CD14-positive monocyte (primary cell): ENCODE measurements at regions not wholly inside any gene's neighbourhood (a gene's known extent, or its start where the extent isn't known, plus 50 kb on each side); places are given as distances from the start of the nearest gene placed in this dataset.

Experiments
- DNase-seq, 3 donors: peaks; one replicate each; pipeline ENCODE4 v3.0.0-alpha.2; 2011 to 2022
- H2AFZ ChIP-seq: 2 replicates; pipeline ENCODE4 v1.6.0; 2012; ENCODE audit warnings: mild to moderate bottlenecking, low read depth, low read length, inconsistent platforms; ENCODE audit not compliant: insufficient read depth, poor library complexity, severe bottlenecking
- H3K27ac ChIP-seq, 2 donors: 1 replicate in 1 of 2; 2 replicates in 1 of 2; pipeline ENCODE4 v1.5.1; 2012 to 2013; ENCODE audit warnings: low read length in 2 of 2, control low read depth in 1 of 2, inconsistent platforms in 1 of 2, low read depth in 1 of 2, mild to moderate bottlenecking in 1 of 2
- H3K27me3 ChIP-seq, 2 donors: one replicate each; pipeline versions ENCODE4 v1.6.0 to v1.6.1; 2011 to 2013; ENCODE audit warnings: low read length in 2 of 2; ENCODE audit not compliant: control insufficient read depth in 2 of 2, insufficient read depth in 2 of 2
- H3K36me3 ChIP-seq, 2 donors: replicated peaks in 1 of 2; 1 replicate in 1 of 2; 2 replicates in 1 of 2; pipeline versions ENCODE4 v1.5.1 to v1.6.1; 2012 to 2013; ENCODE audit warnings: low read length in 2 of 2, control low read depth in 1 of 2, inconsistent platforms in 1 of 2, mild to moderate bottlenecking in 1 of 2; ENCODE audit not compliant: insufficient read depth in 2 of 2, control insufficient read depth in 1 of 2
- H3K4me1 ChIP-seq, 2 donors: 1 replicate in 1 of 2; 2 replicates in 1 of 2; pipeline versions ENCODE4 v1.5.1 to v1.6.1; 2012 to 2013; ENCODE audit warnings: low read length in 2 of 2, control low read depth in 1 of 2, inconsistent platforms in 1 of 2, mild to moderate bottlenecking in 1 of 2, moderate library complexity in 1 of 2; ENCODE audit not compliant: insufficient read depth in 2 of 2, control insufficient read depth in 1 of 2
- H3K4me2 ChIP-seq: replicated peaks from 2 replicates; pipeline ENCODE3; 2012; ENCODE audit warnings: low read length, moderate library complexity, mild to moderate bottlenecking; ENCODE audit not compliant: poor library complexity, severe bottlenecking; ENCODE audit errors: extremely low read depth
- H3K4me3 ChIP-seq, 3 experiments: fragments of 200-600 bp in 1 of 3; sonication (generic) in 1 of 3; replicated peaks in 1 of 3; 1 replicate in 2 of 3; 2 replicates in 1 of 3; pipeline ENCODE4 v1.5.1; 2011 to 2013; ENCODE audit warnings: low read length in 3 of 3, mild to moderate bottlenecking in 3 of 3, control low read depth in 2 of 3, low read depth in 2 of 3, inconsistent platforms in 1 of 3, moderate library complexity in 1 of 3
- H3K79me2 ChIP-seq: 2 replicates; pipeline ENCODE4 v1.6.0; 2012; ENCODE audit warnings: mild to moderate bottlenecking, control low read depth, inconsistent platforms, low read length, moderate library complexity; ENCODE audit not compliant: insufficient read depth
- H3K9ac ChIP-seq: 2 replicates; pipeline ENCODE4 v1.6.0; 2017; ENCODE audit warnings: low read length, mild to moderate bottlenecking; ENCODE audit not compliant: insufficient read depth, poor library complexity, severe bottlenecking
- H3K9me3 ChIP-seq, 2 donors: replicated peaks in 1 of 2; 1 replicate in 1 of 2; 2 replicates in 1 of 2; pipeline versions ENCODE4 v1.5.1 to v1.6.1; 2012 to 2013; ENCODE audit warnings: low read length in 2 of 2, control low read depth in 1 of 2; ENCODE audit not compliant: control insufficient read depth in 1 of 2, insufficient read depth in 1 of 2
- H4K20me1 ChIP-seq: 2 replicates; pipeline ENCODE4 v1.6.0; 2012; ENCODE audit warnings: mild to moderate bottlenecking, low read length, control low read depth, moderate library complexity; ENCODE audit not compliant: insufficient read depth
- H3K27ac Mint-ChIP-seq, 7 donors: one replicate each; pipeline ENCODE4 v1.8.0; 2020; ENCODE audit warnings: mild to moderate bottlenecking in 7 of 7, mixed read lengths in 7 of 7, moderate library complexity in 6 of 7, inconsistent platforms in 2 of 7
- H3K27me3 Mint-ChIP-seq, 3 donors: one replicate each; pipeline ENCODE4 v1.8.0; 2021 to 2022; ENCODE audit warnings: low read depth in 3 of 3, mild to moderate bottlenecking in 3 of 3, mixed read lengths in 3 of 3, moderate library complexity in 3 of 3, inconsistent platforms in 1 of 3
- H3K36me3 Mint-ChIP-seq, 2 donors: one replicate each; pipeline ENCODE4 v1.8.0; 2020; ENCODE audit warnings: mixed read lengths in 2 of 2, inconsistent platforms in 1 of 2, mild to moderate bottlenecking in 1 of 2
- H3K4me1 Mint-ChIP-seq: one replicate; pipeline ENCODE4 v1.8.0; 2020; ENCODE audit warnings: mild to moderate bottlenecking, mixed read lengths
- H3K4me3 Mint-ChIP-seq, 2 donors: one replicate each; pipeline ENCODE4 v1.8.0; 2020; ENCODE audit warnings: mild to moderate bottlenecking in 2 of 2, mixed read lengths in 2 of 2, moderate library complexity in 1 of 2
- H3K9me3 Mint-ChIP-seq, 7 donors: one replicate each; pipeline ENCODE4 v1.8.0; 2020 to 2022; ENCODE audit warnings: mixed read lengths in 7 of 7, mild to moderate bottlenecking in 6 of 7, moderate library complexity in 6 of 7, inconsistent platforms in 2 of 7
- WGBS: methylation state at CpG from one replicate; pipeline ENCODE4 v1.1.5; 2013; ENCODE audit warnings: missing lambda C conversion rate; ENCODE audit not compliant: insufficient coverage; 5-methylcytosine and 5-hydroxymethylcytosine counted together
- intact Hi-C, 2 donors: fragments of 100-400 bp; cut with micrococcal nuclease; formaldehyde crosslinking; loops; one replicate each; pipeline versions ENCODE4 v1.15.0 to v1.15.1; 2023
- TF ChIP-seq, protein P1 (sequence below): fragments of 200-600 bp; IDR thresholded peaks from one replicate; pipeline ENCODE4 v1.8.0; 2022; ENCODE audit warnings: antibody characterized with exemption, mild to moderate bottlenecking

DNA sequence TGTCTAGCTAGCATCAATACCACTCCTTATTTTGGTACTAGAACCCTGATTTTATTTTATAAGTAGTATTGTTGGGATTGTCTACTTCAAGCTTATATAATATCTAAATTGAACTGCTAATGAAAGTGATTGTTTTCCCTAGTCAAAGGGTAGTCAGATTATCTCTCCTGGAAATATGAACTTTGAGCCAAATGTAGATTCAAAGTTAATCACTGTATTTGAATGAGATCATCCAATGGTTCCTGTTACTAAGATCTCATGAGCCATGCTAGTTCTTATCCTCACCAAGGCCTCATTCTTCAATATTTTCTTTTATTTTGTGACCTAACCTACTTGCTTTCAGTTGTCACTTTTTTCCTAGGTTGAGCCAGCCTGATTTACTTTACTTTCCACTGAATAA is 276.7 kb downstream of the RASSF9 start:
- DNase-seq, result no peak
- no peaks in the 10 kb centered on the region for H3K36me3 ChIP-seq
- no peak overlapping the region for H3K9ac ChIP-seq
- Mint-ChIP-seq H3K4me3 (no peak overlapping the region), H3K9me3 (no peaks in the 10 kb centered on the region), H3K27ac (no peak overlapping the region), H3K36me3 (no peaks in the 10 kb centered on the region), H3K27me3 (peaks cover 0 to 2% (median 0%) of the 10 kb centered on the region in 3 donors), H3K4me1 (no peaks in the 10 kb centered on the region)
- TF ChIP-seq, protein P1, sequence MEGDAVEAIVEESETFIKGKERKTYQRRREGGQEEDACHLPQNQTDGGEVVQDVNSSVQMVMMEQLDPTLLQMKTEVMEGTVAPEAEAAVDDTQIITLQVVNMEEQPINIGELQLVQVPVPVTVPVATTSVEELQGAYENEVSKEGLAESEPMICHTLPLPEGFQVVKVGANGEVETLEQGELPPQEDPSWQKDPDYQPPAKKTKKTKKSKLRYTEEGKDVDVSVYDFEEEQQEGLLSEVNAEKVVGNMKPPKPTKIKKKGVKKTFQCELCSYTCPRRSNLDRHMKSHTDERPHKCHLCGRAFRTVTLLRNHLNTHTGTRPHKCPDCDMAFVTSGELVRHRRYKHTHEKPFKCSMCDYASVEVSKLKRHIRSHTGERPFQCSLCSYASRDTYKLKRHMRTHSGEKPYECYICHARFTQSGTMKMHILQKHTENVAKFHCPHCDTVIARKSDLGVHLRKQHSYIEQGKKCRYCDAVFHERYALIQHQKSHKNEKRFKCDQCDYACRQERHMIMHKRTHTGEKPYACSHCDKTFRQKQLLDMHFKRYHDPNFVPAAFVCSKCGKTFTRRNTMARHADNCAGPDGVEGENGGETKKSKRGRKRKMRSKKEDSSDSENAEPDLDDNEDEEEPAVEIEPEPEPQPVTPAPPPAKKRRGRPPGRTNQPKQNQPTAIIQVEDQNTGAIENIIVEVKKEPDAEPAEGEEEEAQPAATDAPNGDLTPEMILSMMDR, result no peak
- H3K4me1 ChIP-seq, result no peaks in the 10 kb centered on the region
- H3K4me2 ChIP-seq, result no peak overlapping the region
- intact Hi-C loops, result no loop called here
- no peaks in the 10 kb centered on the region for H4K20me1 ChIP-seq
- H2AFZ ChIP-seq, result no peak overlapping the region
- no peaks in the 10 kb centered on the region for H3K9me3 ChIP-seq
- H3K27ac ChIP-seq, result no peak overlapping the region
- no peaks in the 10 kb centered on the region for H3K27me3 ChIP-seq
- H3K79me2 ChIP-seq, result no peaks in the 10 kb centered on the region
- H3K4me3 ChIP-seq, result no peak overlapping the region

DNA sequence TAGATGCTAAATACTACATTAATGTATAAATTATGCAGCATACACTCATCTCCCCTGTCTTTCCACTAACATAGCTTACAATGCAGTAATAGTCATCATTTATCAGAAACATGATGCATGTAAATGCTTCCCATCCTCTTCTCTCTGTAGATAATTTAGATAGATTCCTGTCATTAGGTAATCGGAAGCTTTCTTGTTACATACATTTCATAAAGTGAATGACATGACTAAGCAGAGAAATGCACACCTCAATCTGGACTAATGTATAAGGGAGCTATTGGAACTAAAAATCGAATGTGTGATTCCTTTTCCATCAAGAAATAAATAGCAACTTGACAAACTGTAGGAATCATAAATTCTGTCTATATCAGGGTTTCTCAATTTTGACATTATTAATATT is 273.4 kb downstream of the RASSF9 start:
- no peaks in the 10 kb centered on the region for H3K4me1 ChIP-seq
- H2AFZ ChIP-seq, result no peak overlapping the region
- no CpG with 5 or more reads among the region's 2 CpGs for WGBS
- Mint-ChIP-seq H3K9me3 (no peaks in the 10 kb centered on the region), H3K27me3 (peaks cover 0 to 2% (median 0%) of the 10 kb centered on the region in 3 donors), H3K4me3 (no peak overlapping the region), H3K4me1 (no peaks in the 10 kb centered on the region), H3K27ac (no peak overlapping the region), H3K36me3 (no peaks in the 10 kb centered on the region)
- no peaks in the 10 kb centered on the region for H3K36me3 ChIP-seq
- H3K9ac ChIP-seq, result no peak overlapping the region
- no peak overlapping the region for H3K4me2 ChIP-seq
- intact Hi-C loops, result no loop called here
- H4K20me1 ChIP-seq, result no peaks in the 10 kb centered on the region
- no peaks in the 10 kb centered on the region for H3K79me2 ChIP-seq
- DNase-seq, result no peak
- H3K27ac ChIP-seq, result no peak overlapping the region
- H3K27me3 ChIP-seq, result no peaks in the 10 kb centered on the region
- H3K9me3 ChIP-seq, result no peaks in the 10 kb centered on the region
- TF ChIP-seq, protein P1, result no peak
- H3K4me3 ChIP-seq, result no peak overlapping the region
